GM23338 (cell line): ENCODE measurements at regions not wholly inside any gene's neighbourhood (a gene's known extent, or its start where the extent isn't known, plus 50 kb on each side); places are given as distances from the start of the nearest gene placed in this dataset.

Experiments used
- CREB1 ChIP-seq: fragments of 250-450 bp; sonication (Bioruptor Pico); IDR thresholded peaks from 2 replicates; pipeline ENCODE4 v1.5.0; 2020; ENCODE audit warnings: low read depth, mild to moderate bottlenecking, moderate library complexity
- EZH2 ChIP-seq: fragments of 200-600 bp; sonication (generic); IDR thresholded peaks from one replicate; pipeline ENCODE4 v1.8.0; 2017; ENCODE audit warnings: antibody characterized with exemption, mild to moderate bottlenecking, low read depth; ENCODE audit not compliant: unreplicated experiment
- EZH2phosphoT487 ChIP-seq: fragments of 200-600 bp; sonication (generic); IDR thresholded peaks from one replicate; pipeline ENCODE4 v1.8.1; 2018; ENCODE audit warnings: antibody characterized with exemption; ENCODE audit not compliant: unreplicated experiment
- JUNB ChIP-seq: IDR thresholded peaks from one replicate; pipeline ENCODE4 v1.6.1; 2016; ENCODE audit warnings: antibody characterized with exemption; ENCODE audit not compliant: unreplicated experiment
- NANOG ChIP-seq: IDR thresholded peaks from 2 replicates; pipeline ENCODE4 v1.6.1; 2016; ENCODE audit warnings: antibody characterized with exemption, borderline replicate concordance
- POLR2AphosphoS5 ChIP-seq: IDR thresholded peaks from 2 replicates; pipeline ENCODE4 v1.6.1; 2016; ENCODE audit warnings: antibody characterized with exemption, low read depth
- STAT1 ChIP-seq: IDR thresholded peaks from one replicate; pipeline ENCODE4 v1.6.1; 2016; ENCODE audit warnings: antibody characterized with exemption; ENCODE audit not compliant: unreplicated experiment
- ZNF114 ChIP-seq: fragments of 250-450 bp; sonication (Bioruptor Pico); IDR thresholded peaks from 2 replicates; pipeline ENCODE4 v1.5.0; 2020; ENCODE audit warnings: mild to moderate bottlenecking, moderate library complexity
- ZNF331 ChIP-seq: fragments of 250-450 bp; sonication (Bioruptor Pico); IDR thresholded peaks from 2 replicates; pipeline ENCODE4 v1.5.0; 2020; ENCODE audit warnings: low read depth, mild to moderate bottlenecking, moderate library complexity
- TF ChIP-seq, protein P1 (sequence below), 2 experiments: fragments of 200-600 bp in 1 of 2; sonication (generic) in 1 of 2; conservative IDR thresholded peaks; 2 replicates each; pipeline versions ENCODE4 v1.5.1 to v1.6.1; 2016 to 2017; ENCODE audit warnings: antibody characterized with exemption in 2 of 2, low read depth in 2 of 2, mild to moderate bottlenecking in 2 of 2, moderate library complexity in 1 of 2
- TF ChIP-seq, protein P2 (sequence below): IDR thresholded peaks from one replicate; pipeline ENCODE4 v1.6.1; 2018; ENCODE audit warnings: antibody characterized with exemption; ENCODE audit not compliant: unreplicated experiment
- TF ChIP-seq, protein P3 (sequence below): IDR thresholded peaks from 2 replicates; pipeline ENCODE4 v1.6.1; 2016; ENCODE audit warnings: antibody characterized with exemption

DNA sequence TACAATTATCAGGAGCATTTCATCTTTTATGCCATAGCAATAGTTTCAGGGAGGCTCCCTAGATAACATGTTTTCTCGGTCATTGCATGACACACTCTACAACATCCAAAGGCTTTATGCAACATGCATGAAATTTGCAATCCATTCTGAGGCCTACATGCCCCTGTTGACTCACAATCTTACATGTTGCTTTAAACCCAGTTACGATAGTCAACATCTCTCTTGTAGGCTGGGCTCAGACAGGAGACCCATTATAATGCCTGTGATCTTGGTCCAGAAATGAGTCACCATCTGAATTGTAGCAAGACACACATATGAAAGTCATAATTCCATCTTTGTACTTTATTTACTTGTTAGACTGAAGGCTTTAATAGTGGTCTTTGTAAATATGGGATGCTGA, 1050.3 kb upstream of the AMELY start:
- TF ChIP-seq, protein P1, sequence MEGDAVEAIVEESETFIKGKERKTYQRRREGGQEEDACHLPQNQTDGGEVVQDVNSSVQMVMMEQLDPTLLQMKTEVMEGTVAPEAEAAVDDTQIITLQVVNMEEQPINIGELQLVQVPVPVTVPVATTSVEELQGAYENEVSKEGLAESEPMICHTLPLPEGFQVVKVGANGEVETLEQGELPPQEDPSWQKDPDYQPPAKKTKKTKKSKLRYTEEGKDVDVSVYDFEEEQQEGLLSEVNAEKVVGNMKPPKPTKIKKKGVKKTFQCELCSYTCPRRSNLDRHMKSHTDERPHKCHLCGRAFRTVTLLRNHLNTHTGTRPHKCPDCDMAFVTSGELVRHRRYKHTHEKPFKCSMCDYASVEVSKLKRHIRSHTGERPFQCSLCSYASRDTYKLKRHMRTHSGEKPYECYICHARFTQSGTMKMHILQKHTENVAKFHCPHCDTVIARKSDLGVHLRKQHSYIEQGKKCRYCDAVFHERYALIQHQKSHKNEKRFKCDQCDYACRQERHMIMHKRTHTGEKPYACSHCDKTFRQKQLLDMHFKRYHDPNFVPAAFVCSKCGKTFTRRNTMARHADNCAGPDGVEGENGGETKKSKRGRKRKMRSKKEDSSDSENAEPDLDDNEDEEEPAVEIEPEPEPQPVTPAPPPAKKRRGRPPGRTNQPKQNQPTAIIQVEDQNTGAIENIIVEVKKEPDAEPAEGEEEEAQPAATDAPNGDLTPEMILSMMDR (conservative IDR thresholded peaks at IDR 0.05; ENCODE audit: low read depth in 2 of 2): no peak
- TF ChIP-seq POLR2AphosphoS5: no peak
- no peak for TF ChIP-seq EZH2
- TF ChIP-seq EZH2phosphoT487: no peak
- TF ChIP-seq, protein P2, sequence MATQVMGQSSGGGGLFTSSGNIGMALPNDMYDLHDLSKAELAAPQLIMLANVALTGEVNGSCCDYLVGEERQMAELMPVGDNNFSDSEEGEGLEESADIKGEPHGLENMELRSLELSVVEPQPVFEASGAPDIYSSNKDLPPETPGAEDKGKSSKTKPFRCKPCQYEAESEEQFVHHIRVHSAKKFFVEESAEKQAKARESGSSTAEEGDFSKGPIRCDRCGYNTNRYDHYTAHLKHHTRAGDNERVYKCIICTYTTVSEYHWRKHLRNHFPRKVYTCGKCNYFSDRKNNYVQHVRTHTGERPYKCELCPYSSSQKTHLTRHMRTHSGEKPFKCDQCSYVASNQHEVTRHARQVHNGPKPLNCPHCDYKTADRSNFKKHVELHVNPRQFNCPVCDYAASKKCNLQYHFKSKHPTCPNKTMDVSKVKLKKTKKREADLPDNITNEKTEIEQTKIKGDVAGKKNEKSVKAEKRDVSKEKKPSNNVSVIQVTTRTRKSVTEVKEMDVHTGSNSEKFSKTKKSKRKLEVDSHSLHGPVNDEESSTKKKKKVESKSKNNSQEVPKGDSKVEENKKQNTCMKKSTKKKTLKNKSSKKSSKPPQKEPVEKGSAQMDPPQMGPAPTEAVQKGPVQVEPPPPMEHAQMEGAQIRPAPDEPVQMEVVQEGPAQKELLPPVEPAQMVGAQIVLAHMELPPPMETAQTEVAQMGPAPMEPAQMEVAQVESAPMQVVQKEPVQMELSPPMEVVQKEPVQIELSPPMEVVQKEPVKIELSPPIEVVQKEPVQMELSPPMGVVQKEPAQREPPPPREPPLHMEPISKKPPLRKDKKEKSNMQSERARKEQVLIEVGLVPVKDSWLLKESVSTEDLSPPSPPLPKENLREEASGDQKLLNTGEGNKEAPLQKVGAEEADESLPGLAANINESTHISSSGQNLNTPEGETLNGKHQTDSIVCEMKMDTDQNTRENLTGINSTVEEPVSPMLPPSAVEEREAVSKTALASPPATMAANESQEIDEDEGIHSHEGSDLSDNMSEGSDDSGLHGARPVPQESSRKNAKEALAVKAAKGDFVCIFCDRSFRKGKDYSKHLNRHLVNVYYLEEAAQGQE: no peak
- no peak for TF ChIP-seq STAT1
- no peak for TF ChIP-seq JUNB
- no peak for TF ChIP-seq NANOG
- TF ChIP-seq, protein P3, sequence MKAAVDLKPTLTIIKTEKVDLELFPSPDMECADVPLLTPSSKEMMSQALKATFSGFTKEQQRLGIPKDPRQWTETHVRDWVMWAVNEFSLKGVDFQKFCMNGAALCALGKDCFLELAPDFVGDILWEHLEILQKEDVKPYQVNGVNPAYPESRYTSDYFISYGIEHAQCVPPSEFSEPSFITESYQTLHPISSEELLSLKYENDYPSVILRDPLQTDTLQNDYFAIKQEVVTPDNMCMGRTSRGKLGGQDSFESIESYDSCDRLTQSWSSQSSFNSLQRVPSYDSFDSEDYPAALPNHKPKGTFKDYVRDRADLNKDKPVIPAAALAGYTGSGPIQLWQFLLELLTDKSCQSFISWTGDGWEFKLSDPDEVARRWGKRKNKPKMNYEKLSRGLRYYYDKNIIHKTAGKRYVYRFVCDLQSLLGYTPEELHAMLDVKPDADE: no peak
- TF ChIP-seq CREB1: no peak
- TF ChIP-seq ZNF331 (CRISPR knock-in tag): no peak
- TF ChIP-seq ZNF114 (CRISPR knock-in tag): no peak
